NCI-H226 (cell line): ENCODE measurements at regions not wholly inside any gene's neighbourhood (a gene's known extent, or its start where the extent isn't known, plus 50 kb on each side); places are given as distances from the start of the nearest gene placed in this dataset.

Experiments used
- DNase-seq: peaks from one replicate; pipeline ENCODE4 v3.0.0-alpha.2; 2015

DNA sequence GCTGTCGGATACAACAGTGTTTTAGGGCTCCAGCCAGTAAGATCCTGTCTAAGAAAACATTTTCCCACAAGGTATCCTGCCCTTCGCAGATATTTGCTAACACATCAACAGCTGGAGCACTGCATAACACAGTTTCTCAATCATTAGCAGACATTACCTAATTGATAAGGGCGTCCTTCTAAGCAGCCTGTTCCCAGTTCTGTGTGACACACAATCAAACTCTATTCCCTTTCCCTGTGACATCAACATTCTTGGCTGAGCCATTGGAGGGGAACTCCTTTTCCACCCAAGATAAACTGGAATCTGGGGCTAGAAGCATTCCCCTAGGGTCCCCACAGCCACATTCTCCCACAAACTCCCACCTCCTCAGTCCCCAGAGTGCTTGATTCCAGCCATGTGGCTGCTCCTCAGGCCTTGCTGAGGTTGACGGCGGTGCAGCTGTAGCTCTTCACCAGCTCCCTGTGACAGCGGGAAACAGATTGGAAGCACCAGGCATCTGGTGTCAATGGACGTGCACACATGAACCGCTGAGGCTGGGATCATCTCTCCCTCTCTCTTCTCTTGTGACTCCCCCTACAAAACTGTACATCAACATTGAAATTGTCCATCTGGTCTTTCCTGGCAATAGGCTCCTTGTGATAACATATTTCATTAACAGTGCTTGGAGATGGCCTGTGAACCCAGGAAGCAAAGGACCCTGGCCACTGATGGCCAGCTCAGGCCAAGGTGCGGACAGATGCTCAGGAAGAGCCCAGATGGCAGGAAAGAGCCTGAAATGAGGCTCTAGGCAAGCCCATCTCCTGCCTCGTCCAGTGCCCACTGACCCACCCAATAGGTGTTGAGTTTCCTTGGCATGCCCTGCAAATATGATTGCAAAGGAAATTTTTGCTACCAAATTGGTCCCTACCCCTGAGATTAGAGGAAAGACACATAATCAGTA lies 131.1 kb upstream of the TBX20 start:
- no peak for DNase-seq

DNA sequence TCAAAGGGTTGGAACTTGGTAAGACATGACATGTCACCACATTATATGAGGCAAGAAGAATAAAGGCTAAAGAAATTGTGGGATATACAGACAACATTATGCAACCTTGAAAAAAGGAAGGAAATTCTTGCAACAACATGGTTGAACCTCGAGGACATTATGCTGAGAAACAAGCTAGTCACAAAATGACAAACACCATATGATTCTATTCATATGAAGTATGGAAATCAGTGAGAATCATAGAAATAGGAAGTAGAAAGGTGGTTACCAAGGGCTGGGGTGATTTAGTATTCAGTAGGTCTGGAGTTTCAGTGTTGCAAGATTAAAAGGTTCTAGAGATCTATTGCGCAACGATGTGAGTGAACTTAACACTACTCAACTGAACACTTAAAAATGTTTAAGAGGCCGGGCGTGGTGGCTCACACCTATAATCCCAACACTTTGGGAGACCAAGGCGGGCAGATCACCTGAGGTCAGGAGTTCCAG lies 126.9 kb upstream of the TBX20 start:
- DNase-seq: no peak

DNA sequence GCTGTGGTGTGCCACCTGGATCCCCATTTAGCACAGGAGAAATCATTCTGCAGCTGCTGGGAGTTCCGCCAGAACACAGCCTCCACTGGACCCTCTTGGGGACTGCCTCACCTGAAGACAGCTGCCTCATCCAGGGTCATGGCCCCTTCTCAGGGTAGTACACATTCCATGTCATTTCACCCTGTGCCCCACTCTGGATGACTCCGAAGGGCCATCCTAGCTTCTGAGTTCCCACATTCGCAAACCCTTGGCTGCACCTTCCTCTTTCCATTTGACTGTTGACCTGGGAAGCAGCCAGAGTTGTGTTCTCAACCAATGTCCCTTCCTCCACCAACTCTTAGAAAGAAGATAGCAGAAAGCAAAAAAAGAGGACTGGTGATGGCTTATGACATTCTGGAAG lies 125.6 kb upstream of the TBX20 start:
- DNase-seq: no peak

- no peak for DNase-seq
Measured at GRCh38 chr7:35375516-35375915, 121.6 kb upstream of the TBX20 start.

- no peak for DNase-seq
Measured at GRCh38 chr7:35374858-35375257, 121.0 kb upstream of the TBX20 start.

- no peak for DNase-seq
Measured at GRCh38 chr7:35371221-35371620, 117.3 kb upstream of the TBX20 start.

- no peak for DNase-seq
Measured at GRCh38 chr7:35370687-35371086, 116.8 kb upstream of the TBX20 start.

DNA sequence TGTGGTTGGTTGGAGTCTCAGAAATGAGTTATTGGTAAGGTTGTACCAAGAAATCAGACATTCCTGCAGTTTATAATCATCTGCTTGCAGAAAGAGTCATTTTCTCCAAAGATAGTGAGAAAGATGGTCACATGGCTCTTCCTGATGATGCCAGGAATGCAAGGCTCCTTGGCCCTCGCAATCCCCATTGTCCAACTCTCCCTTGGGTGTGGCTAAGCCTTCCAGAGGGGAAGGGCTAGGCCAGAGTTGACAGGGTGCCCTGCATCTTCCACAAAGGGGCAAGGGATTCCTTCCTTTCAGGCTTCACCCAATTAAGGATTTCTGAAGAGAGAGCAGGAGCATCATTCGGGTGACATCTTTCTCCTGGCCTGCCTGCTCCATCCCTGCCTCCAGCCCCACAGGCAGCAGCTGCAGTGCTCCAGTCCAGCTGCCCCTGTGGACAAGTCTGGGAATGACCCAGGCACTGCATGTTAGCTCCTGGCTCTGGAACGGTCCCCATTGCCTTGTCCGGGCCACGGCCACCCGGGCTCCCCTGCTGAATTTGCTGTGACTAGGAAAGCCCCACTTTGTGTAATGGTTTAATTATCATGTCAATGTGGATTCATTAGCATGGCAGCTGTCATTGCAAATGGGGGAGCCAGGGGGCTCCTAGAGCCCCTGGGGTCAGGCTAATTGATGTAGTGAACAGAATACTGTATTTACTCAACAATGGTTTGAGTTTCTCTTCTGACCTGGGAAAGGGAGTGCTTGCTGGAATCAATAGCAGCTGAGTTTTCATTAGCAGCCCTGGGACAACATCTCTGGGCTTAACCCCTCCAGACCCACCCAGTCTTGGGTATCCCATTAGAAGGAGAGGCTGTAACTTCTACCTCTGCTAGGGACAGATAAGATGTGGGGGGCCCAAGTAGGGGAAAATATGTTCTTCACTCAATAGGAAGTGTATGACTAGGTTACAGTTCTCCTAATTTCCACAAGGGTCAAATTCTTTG lies 112.6 kb upstream of the TBX20 start:
- no peak for DNase-seq

GRCh38 chr7:35365523-35365922 lies 111.6 kb upstream of the TBX20 start:
- DNase-seq: no peak

DNA sequence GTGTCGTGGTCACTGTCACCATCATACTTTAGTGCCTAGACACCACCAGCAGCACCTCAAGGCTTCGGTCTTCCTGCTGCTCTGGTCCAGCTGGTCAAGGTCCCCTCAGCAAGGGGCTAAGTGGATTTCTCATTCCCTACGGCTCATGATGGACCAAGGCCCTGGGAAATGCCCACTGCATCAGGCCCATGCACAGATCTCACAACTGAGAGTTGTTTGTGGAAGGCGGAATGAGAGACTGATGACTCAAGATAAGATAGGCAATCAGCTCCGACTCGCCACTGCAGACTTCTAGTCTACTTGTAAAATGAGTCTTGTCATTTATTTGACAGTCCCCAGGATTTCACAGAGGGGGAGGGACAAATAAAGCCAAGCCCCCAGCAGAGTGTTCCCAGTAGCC lies 108.4 kb upstream of the TBX20 start:
- DNase-seq: no peak

DNA sequence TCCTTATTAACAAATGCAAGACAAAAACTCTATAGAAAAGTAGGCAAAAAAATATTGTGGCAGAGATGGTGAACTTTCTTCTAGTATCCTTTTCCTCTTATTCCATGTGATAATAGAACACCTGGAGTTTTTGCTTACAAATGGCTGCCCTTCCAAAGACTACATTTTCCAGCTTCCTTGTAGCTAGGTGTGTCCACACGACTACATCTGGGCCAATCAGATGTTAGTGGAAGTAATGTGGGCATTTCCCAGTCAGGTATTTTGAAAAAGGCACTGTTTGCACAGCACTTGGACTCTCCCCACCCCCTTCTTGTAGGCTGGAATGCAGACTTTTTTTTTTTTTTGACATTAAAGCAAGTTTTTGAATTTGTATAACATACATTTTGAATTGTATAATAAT lies 105.5 kb upstream of the TBX20 start:
- no peak for DNase-seq

GRCh38 chr7:35356495-35356894 lies 102.6 kb upstream of the TBX20 start:
- no peak for DNase-seq

DNA sequence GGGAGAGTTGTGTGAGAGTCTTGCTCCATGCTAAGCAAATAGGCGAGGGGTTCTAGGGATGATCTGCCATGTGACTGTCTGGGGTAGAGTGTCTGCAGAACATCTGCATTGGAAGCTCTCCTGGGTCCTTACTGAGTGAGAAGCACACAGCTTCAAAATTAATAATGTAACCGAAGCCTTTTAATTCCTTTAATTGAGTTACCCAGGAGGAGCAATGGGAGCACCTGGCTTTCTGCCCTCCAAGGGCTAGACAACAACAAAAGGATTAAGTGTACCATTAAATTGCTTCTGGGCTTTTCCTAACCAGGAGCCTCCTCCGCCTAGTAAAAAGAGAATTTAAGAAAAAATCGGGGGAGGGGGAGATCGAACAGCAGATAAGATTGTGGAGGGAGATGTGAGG lies 102.0 kb upstream of the TBX20 start:
- DNase-seq: no peak

GRCh38 chr7:35355199-35355598 lies 101.3 kb upstream of the TBX20 start:
- DNase-seq: no peak

- no peak for DNase-seq
Measured at GRCh38 chr7:35353481-35353880, 99.6 kb upstream of the TBX20 start.

DNA sequence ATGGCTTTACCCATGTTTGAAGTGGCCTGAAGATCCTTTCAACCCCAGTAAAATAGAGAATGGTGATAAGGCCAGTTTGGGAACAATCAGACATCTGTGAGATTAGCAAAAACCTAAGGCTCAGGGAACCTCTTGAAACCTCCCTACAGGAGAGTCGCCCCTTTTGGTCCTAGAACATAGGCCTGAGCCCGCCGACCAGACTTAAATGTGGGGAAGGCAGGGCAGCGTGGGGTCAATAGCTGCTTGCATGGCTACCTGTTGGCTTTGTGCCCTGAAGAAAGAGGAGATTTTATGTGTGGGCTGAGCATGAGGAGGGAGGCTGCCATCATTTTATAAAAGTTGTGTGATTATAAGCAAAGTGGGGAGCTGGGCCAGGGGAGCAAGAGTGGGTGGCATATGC lies 97.6 kb upstream of the TBX20 start:
- DNase-seq: no peak

DNA sequence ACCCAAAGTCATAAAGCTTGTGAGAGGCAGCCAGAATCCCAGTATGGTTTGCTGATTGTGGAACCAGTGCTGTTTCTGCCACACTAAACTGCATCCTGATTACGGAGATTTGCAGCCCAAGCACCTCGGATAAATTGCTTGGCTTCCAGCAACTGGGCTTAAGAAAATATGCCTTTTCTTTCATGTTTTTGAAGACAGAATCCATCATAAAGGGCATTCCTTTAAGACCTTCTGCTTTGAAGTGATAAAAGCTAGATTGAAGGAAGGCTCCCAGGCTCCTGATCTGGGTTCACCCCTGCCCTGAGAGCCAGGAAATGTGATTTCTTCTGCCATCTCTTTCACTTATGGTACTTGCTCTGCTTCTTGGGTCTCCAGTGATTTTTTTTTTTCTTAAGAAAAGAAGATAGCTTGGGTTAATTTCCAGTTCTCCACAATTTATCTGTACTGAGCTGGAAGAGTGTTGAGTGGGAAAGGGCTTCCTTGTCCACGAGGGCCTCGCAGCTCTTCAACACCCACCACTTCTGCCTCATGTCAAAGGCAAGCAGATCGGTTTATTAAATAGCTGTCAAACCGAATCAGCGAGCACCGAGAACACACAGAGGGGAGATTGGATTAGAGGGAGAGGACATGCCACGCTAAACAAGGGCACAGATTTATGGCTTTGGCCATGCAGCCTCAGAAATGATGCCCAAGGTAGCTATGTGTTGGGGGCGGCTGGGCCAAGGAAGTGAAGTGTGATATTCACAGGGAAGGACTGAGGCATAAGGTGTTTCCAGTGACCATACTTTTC lies 94.9 kb upstream of the TBX20 start:
- DNase-seq: no peak

DNA sequence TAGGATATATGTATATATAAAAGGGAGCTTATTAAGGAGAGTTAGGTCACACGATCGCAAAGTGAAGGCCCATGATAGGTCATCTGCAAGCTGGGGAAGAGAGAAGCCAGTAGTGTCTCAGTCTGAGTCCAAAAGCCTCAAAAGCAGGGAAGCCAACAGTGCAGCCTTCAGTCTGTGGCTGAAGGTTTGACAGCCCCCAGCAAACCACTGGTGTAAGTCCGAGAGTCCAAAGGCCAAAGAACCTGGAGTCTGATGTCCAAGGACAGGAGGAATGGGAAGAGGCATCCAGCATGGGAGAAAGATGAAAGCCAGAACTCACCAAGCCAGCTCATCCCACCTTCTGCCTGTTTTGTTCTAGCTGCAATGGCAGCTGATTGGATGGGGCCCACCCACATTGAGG lies 88.9 kb upstream of the TBX20 start:
- DNase-seq: no peak

- no peak for DNase-seq
Measured at GRCh38 chr7:35339811-35340210, 85.9 kb upstream of the TBX20 start.

- no peak for DNase-seq
Measured at GRCh38 chr7:35336444-35336843, 82.5 kb upstream of the TBX20 start.

DNA sequence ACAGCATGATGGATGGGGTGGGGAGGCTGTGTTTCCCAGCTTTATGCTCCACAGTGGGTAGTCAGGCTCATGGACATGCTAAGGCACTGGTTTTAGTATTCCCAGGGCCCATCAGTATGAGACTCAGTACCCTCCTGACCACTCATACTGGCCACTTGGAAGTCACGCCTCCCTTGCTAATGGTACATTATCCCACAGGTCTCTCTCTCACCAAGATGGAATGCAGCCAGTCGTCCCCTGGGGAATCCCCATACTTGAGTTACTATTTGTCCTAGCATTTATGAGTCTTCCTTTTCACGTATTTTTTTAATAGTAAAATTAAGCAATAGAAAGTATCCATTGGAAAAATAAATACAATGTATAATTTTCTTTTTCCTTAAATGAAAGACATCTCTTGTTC lies 80.6 kb upstream of the TBX20 start:
- no peak for DNase-seq

DNA sequence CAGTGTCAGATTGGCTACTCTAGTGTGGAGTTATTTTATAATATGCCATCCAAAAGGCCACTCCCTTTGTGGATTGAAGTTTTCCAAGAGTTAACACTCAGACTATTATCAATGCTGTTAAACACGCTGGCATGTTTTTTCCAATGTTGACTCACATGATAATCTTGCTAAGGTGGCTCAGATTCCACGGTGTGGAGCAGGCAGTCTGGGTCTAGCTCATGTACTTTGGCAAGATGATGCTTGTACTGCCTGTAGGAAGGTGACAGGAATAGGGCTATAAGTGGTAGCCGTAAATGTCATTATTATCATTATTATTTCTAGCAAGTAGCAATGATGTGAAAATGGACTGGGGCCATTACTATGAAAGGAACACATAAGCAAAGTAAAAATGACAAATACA lies 79.4 kb upstream of the TBX20 start:
- DNase-seq: no peak
